K562 (cell line): ENCODE measurements at regions not wholly inside any gene's neighbourhood (a gene's known extent, or its start where the extent isn't known, plus 50 kb on each side); places are given as distances from the start of the nearest gene placed in this dataset.

ENCODE experiments used
- CREB1 ChIP-seq, 2 experiments: sonication (generic) in 1 of 2; formaldehyde crosslinking in 1 of 2; IDR thresholded peaks; 2 replicates each; pipeline versions ENCODE4 v1.6.1 to v1.8.0; 2012 to 2022; ENCODE audit warnings: inconsistent platforms in 1 of 2, mild to moderate bottlenecking in 1 of 2, missing genetic modification reagents in 1 of 2, moderate library complexity in 1 of 2
- RBM17 ChIP-seq: fragments of 200-400 bp; formaldehyde crosslinking; IDR thresholded peaks from 2 replicates; pipeline ENCODE4 v1.6.1; 2017; ENCODE audit warnings: low read depth, mild to moderate bottlenecking, low read length, borderline replicate concordance

- no peak for TF ChIP-seq CREB1 (IDR thresholded peaks at IDR 0.05)
- no peak for TF ChIP-seq CREB1 (CRISPR knock-in tag; IDR thresholded peaks at IDR 0.05)
- TF ChIP-seq RBM17, result no peak
Measured at GRCh38 chr1:80036690-80037432, 1030.3 kb upstream of the ADGRL4 start.
